Chondrocyte (in vitro differentiated cells): ENCODE measurements at regions not wholly inside any gene's neighbourhood (a gene's known extent, or its start where the extent isn't known, plus 50 kb on each side); places are given as distances from the start of the nearest gene placed in this dataset.

Experiments used
- DNase-seq: peaks from one replicate; pipeline ENCODE4 v3.0.0; 2021; ENCODE audit warnings: mixed read lengths, low spot score
- H3K27ac Mint-ChIP-seq: one replicate; pipeline ENCODE4 v1.8.0; 2021; ENCODE audit warnings: mild to moderate bottlenecking, moderate library complexity, mixed read lengths; ENCODE audit not compliant: unreplicated experiment
- H3K27me3 Mint-ChIP-seq: 2 replicates; pipeline ENCODE4 v1.8.0; 2021; ENCODE audit warnings: low read depth, mixed read lengths
- H3K36me3 Mint-ChIP-seq: 2 replicates; pipeline ENCODE4 v1.8.0; 2021; ENCODE audit warnings: low read depth, mixed read lengths
- H3K4me1 Mint-ChIP-seq: 2 replicates; pipeline ENCODE4 v1.8.0; 2021; ENCODE audit warnings: low read depth, mild to moderate bottlenecking, mixed read lengths
- H3K4me3 Mint-ChIP-seq: one replicate; pipeline ENCODE4 v1.8.0; 2021; ENCODE audit warnings: mild to moderate bottlenecking, moderate library complexity, mixed read lengths; ENCODE audit not compliant: unreplicated experiment
- H3K9me3 Mint-ChIP-seq: 2 replicates; pipeline ENCODE4 v1.8.0; 2021; ENCODE audit warnings: low read depth, mixed read lengths
- TF ChIP-seq, protein P1 (sequence below): fragments of 200-600 bp; sonication (generic); IDR thresholded peaks from 2 replicates; pipeline ENCODE4 v1.5.0; 2021; ENCODE audit warnings: antibody characterized with exemption, mild to moderate bottlenecking, moderate library complexity

DNA sequence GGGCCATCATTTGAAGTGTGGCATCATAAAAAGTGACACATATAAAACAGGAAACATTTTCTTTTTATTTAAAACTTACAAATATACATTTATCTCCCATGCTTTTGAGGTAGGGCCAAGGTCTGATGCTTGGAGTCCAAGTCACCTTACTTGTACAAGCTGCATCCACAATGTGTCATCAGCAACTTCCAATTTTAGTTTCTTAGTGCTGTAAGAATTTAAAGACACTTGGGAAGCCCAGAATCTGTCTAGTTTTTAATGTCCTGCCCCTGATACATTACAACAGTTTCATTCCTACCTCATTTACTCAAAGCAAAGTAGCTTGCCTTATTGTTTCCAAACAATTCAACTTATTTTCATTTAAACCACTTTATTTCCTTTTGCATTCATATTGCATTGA is 297.7 kb downstream of the MTX2 start:
- no peak overlapping the region for H3K4me3 Mint-ChIP-seq
- H3K9me3 Mint-ChIP-seq, result peaks cover 3% of the 10 kb centered on the region
- H3K36me3 Mint-ChIP-seq, result no peaks in the 10 kb centered on the region
- H3K4me1 Mint-ChIP-seq, result no peaks in the 10 kb centered on the region
- H3K27ac Mint-ChIP-seq, result no peak overlapping the region
- peaks cover 47% of the 10 kb centered on the region for H3K27me3 Mint-ChIP-seq
- no peak for DNase-seq
- TF ChIP-seq, protein P1, sequence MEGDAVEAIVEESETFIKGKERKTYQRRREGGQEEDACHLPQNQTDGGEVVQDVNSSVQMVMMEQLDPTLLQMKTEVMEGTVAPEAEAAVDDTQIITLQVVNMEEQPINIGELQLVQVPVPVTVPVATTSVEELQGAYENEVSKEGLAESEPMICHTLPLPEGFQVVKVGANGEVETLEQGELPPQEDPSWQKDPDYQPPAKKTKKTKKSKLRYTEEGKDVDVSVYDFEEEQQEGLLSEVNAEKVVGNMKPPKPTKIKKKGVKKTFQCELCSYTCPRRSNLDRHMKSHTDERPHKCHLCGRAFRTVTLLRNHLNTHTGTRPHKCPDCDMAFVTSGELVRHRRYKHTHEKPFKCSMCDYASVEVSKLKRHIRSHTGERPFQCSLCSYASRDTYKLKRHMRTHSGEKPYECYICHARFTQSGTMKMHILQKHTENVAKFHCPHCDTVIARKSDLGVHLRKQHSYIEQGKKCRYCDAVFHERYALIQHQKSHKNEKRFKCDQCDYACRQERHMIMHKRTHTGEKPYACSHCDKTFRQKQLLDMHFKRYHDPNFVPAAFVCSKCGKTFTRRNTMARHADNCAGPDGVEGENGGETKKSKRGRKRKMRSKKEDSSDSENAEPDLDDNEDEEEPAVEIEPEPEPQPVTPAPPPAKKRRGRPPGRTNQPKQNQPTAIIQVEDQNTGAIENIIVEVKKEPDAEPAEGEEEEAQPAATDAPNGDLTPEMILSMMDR, result no peak

DNA sequence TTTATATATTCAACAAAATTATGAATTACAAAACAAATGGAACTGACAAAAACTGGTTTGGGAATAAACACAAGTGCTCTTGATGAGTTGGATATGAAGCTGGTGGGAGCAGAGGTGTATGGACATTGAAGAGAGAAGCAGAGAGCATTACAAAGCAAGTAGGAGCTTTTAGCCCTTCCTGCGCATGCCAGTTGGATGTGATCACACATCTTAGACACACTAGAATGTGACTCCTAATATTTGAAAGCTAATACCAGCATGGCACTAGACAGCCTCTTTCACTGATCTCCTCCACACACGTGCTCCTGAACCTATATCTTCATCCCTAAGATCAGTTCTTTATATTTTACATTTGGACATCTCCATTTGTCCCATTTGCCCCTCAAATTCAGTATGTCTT is 298.1 kb downstream of the MTX2 start:
- no peak overlapping the region for H3K4me3 Mint-ChIP-seq
- TF ChIP-seq, protein P1, result no peak
- no peak overlapping the region for H3K27ac Mint-ChIP-seq
- peaks cover 49% of the 10 kb centered on the region for H3K27me3 Mint-ChIP-seq
- H3K36me3 Mint-ChIP-seq, result no peaks in the 10 kb centered on the region
- H3K4me1 Mint-ChIP-seq, result no peaks in the 10 kb centered on the region
- H3K9me3 Mint-ChIP-seq, result peaks cover 3% of the 10 kb centered on the region
- DNase-seq, result no peak

DNA sequence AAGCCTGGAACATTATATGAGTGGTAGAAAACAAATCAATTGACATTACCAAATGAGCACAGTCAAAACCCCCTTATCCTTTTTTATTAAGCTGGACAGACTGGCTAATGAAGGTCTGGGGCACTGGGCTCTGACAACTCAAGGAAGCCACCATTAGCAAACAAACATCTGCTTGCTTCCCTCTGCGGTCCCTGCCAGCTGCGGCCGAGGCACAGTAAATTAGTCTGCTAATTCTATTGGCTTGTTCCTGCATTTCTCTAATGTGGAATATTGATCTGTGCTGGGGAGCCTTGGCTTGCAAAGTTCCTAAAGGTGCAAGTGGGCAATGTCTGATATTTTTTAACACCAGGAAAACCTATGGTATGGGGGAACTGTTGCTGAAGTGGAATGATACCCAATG is 300.3 kb downstream of the MTX2 start:
- H3K4me3 Mint-ChIP-seq, result no peak overlapping the region
- TF ChIP-seq, protein P1, result no peak
- no peak overlapping the region for H3K27ac Mint-ChIP-seq
- no peaks in the 10 kb centered on the region for H3K9me3 Mint-ChIP-seq
- peaks cover 41% of the 10 kb centered on the region for H3K27me3 Mint-ChIP-seq
- no peaks in the 10 kb centered on the region for H3K36me3 Mint-ChIP-seq
- no peaks in the 10 kb centered on the region for H3K4me1 Mint-ChIP-seq
- DNase-seq, result no peak

DNA sequence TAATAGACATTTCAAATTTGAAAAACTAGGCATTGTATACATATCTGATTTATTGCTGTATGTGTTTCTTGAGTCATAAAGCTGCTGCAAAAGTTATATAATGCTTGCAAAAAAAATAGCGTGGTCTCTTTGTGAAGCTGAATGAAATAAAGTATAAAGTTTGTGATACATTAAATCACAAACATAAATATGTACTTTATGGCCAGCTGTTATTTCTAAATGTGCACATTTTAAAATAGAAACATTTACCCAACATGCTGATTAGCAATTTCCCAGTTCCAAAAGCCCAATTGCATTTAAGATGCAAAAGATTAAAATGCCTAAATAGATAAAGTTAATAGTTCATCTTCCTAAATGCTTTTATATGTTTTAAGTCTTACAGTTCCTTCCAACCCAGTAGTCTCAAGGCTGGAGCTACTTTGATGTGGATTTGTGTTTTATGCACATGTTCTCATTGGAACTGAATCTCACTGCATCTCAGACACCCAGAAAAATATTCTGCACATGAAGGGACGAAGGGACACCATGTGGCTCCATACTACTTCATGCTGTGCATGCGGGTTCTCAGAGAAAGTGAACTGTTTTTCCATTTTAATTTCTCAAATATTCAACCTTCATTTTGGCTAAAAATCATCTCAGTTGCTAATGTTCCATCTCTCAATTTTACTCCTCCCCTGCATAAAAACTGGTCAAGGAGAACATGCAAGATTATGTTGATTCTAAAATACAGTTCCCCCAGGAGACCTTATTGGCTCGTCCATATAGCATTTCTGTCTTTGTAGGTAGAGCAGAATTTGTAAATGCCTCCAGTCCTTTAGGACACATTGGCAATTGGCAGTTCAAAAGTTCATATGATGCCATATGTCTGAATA is 304.6 kb downstream of the MTX2 start:
- Mint-ChIP-seq H3K27ac (no peak overlapping the region), H3K36me3 (no peaks in the 10 kb centered on the region), H3K9me3 (no peaks in the 10 kb centered on the region), H3K4me3 (no peak overlapping the region), H3K27me3 (peaks cover 47% of the 10 kb centered on the region), H3K4me1 (no peaks in the 10 kb centered on the region)
- TF ChIP-seq, protein P1, result no peak
- DNase-seq, result no peak

DNA sequence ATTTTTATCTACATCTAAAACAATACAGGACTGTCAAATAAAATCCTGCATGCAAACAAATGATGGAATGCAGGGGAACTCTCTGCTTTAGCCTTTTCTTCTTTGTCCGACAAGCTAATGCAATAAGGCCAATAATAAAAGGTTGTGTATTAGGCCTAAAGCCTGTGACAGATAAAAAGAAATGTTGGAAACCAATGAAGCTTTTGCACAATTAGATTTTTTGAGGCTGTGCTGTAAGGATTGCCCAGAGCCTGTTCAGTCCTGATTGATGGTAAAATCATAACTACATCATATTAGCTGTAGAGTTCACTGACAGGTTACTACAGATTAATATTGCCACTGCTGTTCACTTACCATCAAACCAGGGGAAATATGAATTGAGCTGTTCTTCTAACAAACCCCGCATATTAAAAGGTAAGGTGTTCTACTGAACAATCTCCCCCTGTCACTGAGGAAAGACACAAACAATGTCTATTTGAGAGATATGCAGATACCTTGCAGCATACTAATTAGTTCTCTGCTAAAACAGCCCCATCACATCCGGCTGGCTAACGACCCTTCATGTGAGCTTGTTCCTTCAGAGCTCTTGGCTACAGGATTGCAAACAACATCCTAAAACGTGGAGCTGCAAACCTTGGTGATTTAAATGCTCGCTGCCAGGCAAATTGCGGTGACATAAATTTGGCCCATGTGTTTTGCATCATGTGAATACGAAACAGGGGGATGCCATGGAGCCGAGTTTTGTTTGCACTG is 305.4 kb downstream of the MTX2 start:
- Mint-ChIP-seq H3K4me3 (no peak overlapping the region), H3K4me1 (no peaks in the 10 kb centered on the region), H3K27me3 (peaks cover 41% of the 10 kb centered on the region), H3K27ac (no peak overlapping the region), H3K9me3 (no peaks in the 10 kb centered on the region), H3K36me3 (no peaks in the 10 kb centered on the region)
- TF ChIP-seq, protein P1, result no peak
- no peak for DNase-seq
